H9 (cell line): ENCODE measurements at regions not wholly inside any gene's neighbourhood (a gene's known extent, or its start where the extent isn't known, plus 50 kb on each side); places are given as distances from the start of the nearest gene placed in this dataset.

Experiments used
- DNase-seq: peaks from one replicate; pipeline ENCODE4 v3.0.0-alpha.2; 2017
- H2AFZ ChIP-seq: one replicate; pipeline ENCODE4 v1.6.1; 2013; ENCODE audit warnings: mild to moderate bottlenecking, low read length, control low read depth, moderate library complexity
- H2AK5ac ChIP-seq: 2 replicates; pipeline ENCODE4 v1.6.1; 2013; ENCODE audit warnings: low read length, control low read depth, mixed read lengths; ENCODE audit not compliant: insufficient read length
- H2BK120ac ChIP-seq: one replicate; pipeline ENCODE4 v1.6.1; 2013; ENCODE audit warnings: low read depth, mild to moderate bottlenecking, low read length, control low read depth, inconsistent platforms; ENCODE audit not compliant: poor library complexity, severe bottlenecking
- H2BK12ac ChIP-seq: 2 replicates; pipeline ENCODE4 v1.6.1; 2013; ENCODE audit warnings: low read length, control low read depth, mixed read lengths, low read depth; ENCODE audit not compliant: insufficient read length
- H2BK15ac ChIP-seq: 2 replicates; pipeline ENCODE4 v1.6.1; 2013; ENCODE audit warnings: low read depth, low read length, control low read depth
- H2BK20ac ChIP-seq: one replicate; pipeline ENCODE4 v1.6.1; 2013; ENCODE audit warnings: low read depth, mild to moderate bottlenecking, low read length, control low read depth, inconsistent platforms; ENCODE audit not compliant: poor library complexity, severe bottlenecking
- H2BK5ac ChIP-seq: 2 replicates; pipeline ENCODE4 v1.6.1; 2013; ENCODE audit warnings: low read length, control low read depth, mixed read lengths; ENCODE audit not compliant: insufficient read length
- H3K14ac ChIP-seq: 2 replicates; pipeline ENCODE4 v1.6.1; 2013; ENCODE audit warnings: low read length, control low read depth; ENCODE audit not compliant: insufficient read depth
- H3K18ac ChIP-seq: 2 replicates; pipeline ENCODE4 v1.6.1; 2013; ENCODE audit warnings: low read depth, mild to moderate bottlenecking, mixed read lengths, low read length, control low read depth; ENCODE audit not compliant: insufficient read length
- H3K23ac ChIP-seq: 2 replicates; pipeline ENCODE4 v1.6.1; 2013; ENCODE audit warnings: low read length, control low read depth, mixed read lengths, low read depth; ENCODE audit not compliant: insufficient read length
- H3K23me2 ChIP-seq: 2 replicates; pipeline ENCODE4 v1.6.1; 2013; ENCODE audit warnings: low read depth, mild to moderate bottlenecking, mixed read lengths, low read length, control low read depth; ENCODE audit not compliant: insufficient read length, poor library complexity, severe bottlenecking
- H3K27ac ChIP-seq: 2 replicates; pipeline ENCODE4 v1.5.1; 2013; ENCODE audit warnings: low read length, control low read depth, mixed read lengths, low read depth; ENCODE audit not compliant: insufficient read length
- H3K27me3 ChIP-seq: 2 replicates; pipeline ENCODE4 v1.6.1; 2013; ENCODE audit warnings: low read length, control low read depth, inconsistent platforms; ENCODE audit not compliant: insufficient read depth
- H3K4ac ChIP-seq: 2 replicates; pipeline ENCODE4 v1.6.1; 2013; ENCODE audit warnings: low read depth, mild to moderate bottlenecking, control low read depth, inconsistent platforms, low read length, moderate library complexity
- H3K4me1 ChIP-seq: 2 replicates; pipeline ENCODE4 v1.6.1; 2013; ENCODE audit warnings: low read length, control low read depth, inconsistent platforms; ENCODE audit not compliant: insufficient read depth
- H3K4me2 ChIP-seq: 2 replicates; pipeline ENCODE4 v1.6.1; 2013; ENCODE audit warnings: low read length, control low read depth, mixed read lengths; ENCODE audit not compliant: insufficient read length, insufficient read depth
- H3K56ac ChIP-seq: 2 replicates; pipeline ENCODE4 v1.6.1; 2013; ENCODE audit warnings: low read depth, mild to moderate bottlenecking, mixed read lengths, low read length, control low read depth; ENCODE audit not compliant: insufficient read length
- H3K79me1 ChIP-seq: 2 replicates; pipeline ENCODE4 v1.6.1; 2013; ENCODE audit warnings: low read depth, mild to moderate bottlenecking, moderate library complexity, low read length, control low read depth, inconsistent platforms; ENCODE audit not compliant: insufficient read depth, poor library complexity, severe bottlenecking
- H3K79me2 ChIP-seq: 2 replicates; pipeline ENCODE4 v1.6.1; 2013; ENCODE audit warnings: low read length, control low read depth, inconsistent platforms; ENCODE audit not compliant: insufficient read depth
- H3K9ac ChIP-seq: 2 replicates; pipeline ENCODE4 v1.6.1; 2013; ENCODE audit warnings: low read length, control low read depth, mixed read lengths; ENCODE audit not compliant: insufficient read length; ENCODE audit errors: extremely low read depth
- H3K9me3 ChIP-seq: one replicate; pipeline ENCODE4 v1.6.1; 2013; ENCODE audit warnings: low read depth, low read length, inconsistent platforms; ENCODE audit not compliant: control insufficient read depth
- H3T11ph ChIP-seq: one replicate; pipeline ENCODE4 v1.6.1; 2013; ENCODE audit warnings: mild to moderate bottlenecking, low read length, control low read depth, inconsistent platforms
- H4K20me1 ChIP-seq: one replicate; pipeline ENCODE4 v1.6.1; 2013; ENCODE audit not compliant: control insufficient read depth, insufficient read length, insufficient read depth
- H4K5ac ChIP-seq: 2 replicates; pipeline ENCODE4 v1.6.1; 2013; ENCODE audit warnings: low read depth, mild to moderate bottlenecking, mixed read lengths, low read length, control low read depth; ENCODE audit not compliant: insufficient read length
- H4K8ac ChIP-seq: replicated peaks from 2 replicates; pipeline ENCODE4 v1.6.1; 2013; ENCODE audit warnings: low read length, control low read depth, mixed read lengths, low read depth; ENCODE audit not compliant: insufficient read length
- H4K91ac ChIP-seq: 2 replicates; pipeline ENCODE4 v1.6.1; 2013; ENCODE audit warnings: low read depth, mild to moderate bottlenecking, moderate library complexity, mixed read lengths, low read length, control low read depth; ENCODE audit not compliant: insufficient read length
- H3K27ac Mint-ChIP-seq, 3 experiments: 2 replicates in 2 of 3; 3 replicates in 1 of 3; pipeline ENCODE4 v1.8.0; 2020 to 2021; ENCODE audit warnings: mixed read lengths in 3 of 3, mild to moderate bottlenecking in 1 of 3, moderate library complexity in 1 of 3
- H3K27me3 Mint-ChIP-seq: 2 replicates; pipeline ENCODE4 v1.8.0; 2021; ENCODE audit warnings: low read depth, mild to moderate bottlenecking, moderate library complexity, mixed read lengths
- H3K36me3 Mint-ChIP-seq, 3 experiments: 2 replicates in 2 of 3; 3 replicates in 1 of 3; pipeline ENCODE4 v1.8.0; 2020 to 2021; ENCODE audit warnings: low read depth in 3 of 3, mixed read lengths in 3 of 3; ENCODE audit not compliant: insufficient read depth in 1 of 3
- H3K4me1 Mint-ChIP-seq, 2 experiments: 2 replicates each; pipeline ENCODE4 v1.8.0; 2020; ENCODE audit warnings: mixed read lengths in 2 of 2
- H3K4me3 Mint-ChIP-seq, 2 experiments: 2 replicates in 1 of 2; 3 replicates in 1 of 2; pipeline ENCODE4 v1.8.0; 2020 to 2021; ENCODE audit warnings: mild to moderate bottlenecking in 2 of 2, mixed read lengths in 2 of 2, moderate library complexity in 1 of 2
- H3K9me3 Mint-ChIP-seq, 2 experiments: 2 replicates in 1 of 2; 3 replicates in 1 of 2; pipeline ENCODE4 v1.8.0; 2020; ENCODE audit warnings: mild to moderate bottlenecking in 2 of 2, mixed read lengths in 2 of 2, moderate library complexity in 1 of 2
- WGBS: extraction: QIAGEN DNeasy Blood & Tissue Kit; methylation state at CpG from one replicate; pipeline ENCODE4 v1.1.7; 2013; ENCODE audit warnings: missing lambda C conversion rate, low lambda C conversion rate, mixed read lengths; ENCODE audit not compliant: insufficient read length; ENCODE audit errors: extremely low coverage; 5-methylcytosine and 5-hydroxymethylcytosine counted together
- TF ChIP-seq, protein P1 (sequence below): fragments of 200-600 bp; sonication (generic); conservative IDR thresholded peaks from 3 replicates; pipeline ENCODE4 v1.8.0; 2021; ENCODE audit warnings: antibody characterized with exemption, mild to moderate bottlenecking

- H2BK15ac ChIP-seq: no peak overlapping the region
- H3T11ph ChIP-seq: no peak overlapping the region
- H2BK5ac ChIP-seq: no peak overlapping the region
- H2BK20ac ChIP-seq: no peak overlapping the region
- no peaks in the 10 kb centered on the region for H3K36me3 Mint-ChIP-seq
- TF ChIP-seq, protein P1, sequence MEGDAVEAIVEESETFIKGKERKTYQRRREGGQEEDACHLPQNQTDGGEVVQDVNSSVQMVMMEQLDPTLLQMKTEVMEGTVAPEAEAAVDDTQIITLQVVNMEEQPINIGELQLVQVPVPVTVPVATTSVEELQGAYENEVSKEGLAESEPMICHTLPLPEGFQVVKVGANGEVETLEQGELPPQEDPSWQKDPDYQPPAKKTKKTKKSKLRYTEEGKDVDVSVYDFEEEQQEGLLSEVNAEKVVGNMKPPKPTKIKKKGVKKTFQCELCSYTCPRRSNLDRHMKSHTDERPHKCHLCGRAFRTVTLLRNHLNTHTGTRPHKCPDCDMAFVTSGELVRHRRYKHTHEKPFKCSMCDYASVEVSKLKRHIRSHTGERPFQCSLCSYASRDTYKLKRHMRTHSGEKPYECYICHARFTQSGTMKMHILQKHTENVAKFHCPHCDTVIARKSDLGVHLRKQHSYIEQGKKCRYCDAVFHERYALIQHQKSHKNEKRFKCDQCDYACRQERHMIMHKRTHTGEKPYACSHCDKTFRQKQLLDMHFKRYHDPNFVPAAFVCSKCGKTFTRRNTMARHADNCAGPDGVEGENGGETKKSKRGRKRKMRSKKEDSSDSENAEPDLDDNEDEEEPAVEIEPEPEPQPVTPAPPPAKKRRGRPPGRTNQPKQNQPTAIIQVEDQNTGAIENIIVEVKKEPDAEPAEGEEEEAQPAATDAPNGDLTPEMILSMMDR: no peak
- H3K27me3 ChIP-seq: no peaks in the 10 kb centered on the region
- H3K4me1 Mint-ChIP-seq: peaks cover 7 to 8% of the 10 kb centered on the region in 2 experiments; a peak in 3 of 4 replicates
- no peak overlapping the region for H3K56ac ChIP-seq
- no CpG with 5 or more reads among the region's 1 CpG for WGBS
- no peak overlapping the region for H2BK12ac ChIP-seq
- H4K91ac ChIP-seq: no peak overlapping the region
- H2AK5ac ChIP-seq: no peak overlapping the region
- H3K4me3 Mint-ChIP-seq: no peak overlapping the region
- H4K5ac ChIP-seq: no peak overlapping the region
- no peak overlapping the region for H4K8ac ChIP-seq
- H3K4ac ChIP-seq: no peak overlapping the region
- H3K9ac ChIP-seq: no peak overlapping the region
- H3K9me3 ChIP-seq: no peaks in the 10 kb centered on the region
- no peak overlapping the region for H3K23ac ChIP-seq
- no peaks in the 10 kb centered on the region for H3K79me2 ChIP-seq
- H3K27me3 Mint-ChIP-seq: no peaks in the 10 kb centered on the region
- H2BK120ac ChIP-seq: no peak overlapping the region
- no peaks in the 10 kb centered on the region for H3K9me3 Mint-ChIP-seq
- H3K27ac Mint-ChIP-seq: no peak overlapping the region
- no peak overlapping the region for H3K4me2 ChIP-seq
- no peak overlapping the region for H3K27ac ChIP-seq
- no peaks in the 10 kb centered on the region for H4K20me1 ChIP-seq
- H3K14ac ChIP-seq: no peak overlapping the region
- H3K23me2 ChIP-seq: no peaks in the 10 kb centered on the region
- no peak for DNase-seq
- no peaks in the 10 kb centered on the region for H3K4me1 ChIP-seq
- no peak overlapping the region for H3K18ac ChIP-seq
- no peak overlapping the region for H2AFZ ChIP-seq
- H3K79me1 ChIP-seq: no peaks in the 10 kb centered on the region
These were observed 249.7 kb upstream of the TTC14 start for GRCh38 chr3:180352261-180352660.
